GM12874 (cell line): ENCODE measurements at regions not wholly inside any gene's neighbourhood (a gene's known extent, or its start where the extent isn't known, plus 50 kb on each side); places are given as distances from the start of the nearest gene placed in this dataset.

Experiments used
- CTCF ChIP-seq: IDR thresholded peaks from 2 replicates; pipeline ENCODE4 v1.5.1; 2011; ENCODE audit warnings: low read depth, mild to moderate bottlenecking, control low read depth, low read length, moderate library complexity; ENCODE audit not compliant: insufficient read depth

GRCh38 chr18:60671021-60671420 lies 298.4 kb upstream of the MC4R start:
- TF ChIP-seq CTCF = no peak

GRCh38 chr18:60675126-60675525 lies 302.6 kb upstream of the MC4R start:
- TF ChIP-seq CTCF = no peak

- no peak for TF ChIP-seq CTCF
Observed at GRCh38 chr18:60675801-60676200, 303.2 kb upstream of the MC4R start.

GRCh38 chr18:60676815-60677214 lies 304.2 kb upstream of the MC4R start:
- TF ChIP-seq CTCF = no peak

- peak; percentile 28; the same call in 1 of the 2 replicates for TF ChIP-seq CTCF
Observed at GRCh38 chr18:60684843-60685513, 312.4 kb upstream of the MC4R start.

GRCh38 chr18:60686142-60686541 lies 313.6 kb upstream of the MC4R start:
- no peak for TF ChIP-seq CTCF

GRCh38 chr18:60691061-60691460 lies 318.5 kb upstream of the MC4R start:
- no peak for TF ChIP-seq CTCF
